IPS-NIHi7 (cell line): ENCODE measurements at regions not wholly inside any gene's neighbourhood (a gene's known extent, or its start where the extent isn't known, plus 50 kb on each side); places are given as distances from the start of the nearest gene placed in this dataset.
"Not testable (repeated sequence)": the region's sequence is repeated elsewhere in the genome, so short reads cannot be mapped to it uniquely, and the experiment has no call there.

Source experiments
- DNase-seq: peaks from one replicate; pipeline ENCODE4 v3.0.0; 2012; ENCODE audit warnings: mixed read lengths; ENCODE audit errors: extremely low spot score

- DNase-seq = no peak
Measured at GRCh38 chr12:60195483-60195882, 599.7 kb downstream of the SLC16A7 start.

GRCh38 chr12:60196366-60196765 is 600.5 kb downstream of the SLC16A7 start:
- no peak for DNase-seq

- no peak for DNase-seq
Measured at GRCh38 chr12:60197589-60197988, 601.8 kb downstream of the SLC16A7 start.

- no peak for DNase-seq
Measured at GRCh38 chr12:60201891-60202290, 606.1 kb downstream of the SLC16A7 start.

- DNase-seq = no peak
Measured at GRCh38 chr12:60205500-60205899, 609.7 kb downstream of the SLC16A7 start.

GRCh38 chr12:60209521-60209920 is 613.7 kb downstream of the SLC16A7 start:
- DNase-seq = no peak

GRCh38 chr12:60209933-60210332 is 614.1 kb downstream of the SLC16A7 start:
- no peak for DNase-seq

- DNase-seq = no peak
Measured at GRCh38 chr12:60210756-60211155, 614.9 kb downstream of the SLC16A7 start.

GRCh38 chr12:60211244-60211643 is 615.4 kb downstream of the SLC16A7 start:
- DNase-seq = no peak

GRCh38 chr12:60212159-60213000 is 616.6 kb downstream of the SLC16A7 start:
- no peak for DNase-seq

- not testable (repeated sequence) for DNase-seq
Measured at GRCh38 chr12:60213272-60213671, 617.4 kb downstream of the SLC16A7 start.

- DNase-seq = no peak
Measured at GRCh38 chr12:60216226-60216625, 620.4 kb downstream of the SLC16A7 start.

GRCh38 chr12:60223242-60223641 is 627.4 kb downstream of the SLC16A7 start:
- no peak for DNase-seq

- DNase-seq = no peak
Measured at GRCh38 chr12:60225216-60226000, 629.6 kb downstream of the SLC16A7 start.

- DNase-seq = no peak
Measured at GRCh38 chr12:60227916-60228315, 632.1 kb downstream of the SLC16A7 start.

- no peak for DNase-seq
Measured at GRCh38 chr12:60230056-60230455, 634.2 kb downstream of the SLC16A7 start.

GRCh38 chr12:60231303-60231702 is 635.5 kb downstream of the SLC16A7 start:
- peak; percentile 8 for DNase-seq

- DNase-seq = no peak
Measured at GRCh38 chr12:60231976-60232907, 636.4 kb downstream of the SLC16A7 start.

GRCh38 chr12:60234611-60235195 is 638.9 kb downstream of the SLC16A7 start:
- DNase-seq = not testable (repeated sequence)

- no peak for DNase-seq
Measured at GRCh38 chr12:60235261-60235660, 639.4 kb downstream of the SLC16A7 start.

GRCh38 chr12:60236416-60236815 is 640.6 kb downstream of the SLC16A7 start:
- DNase-seq = not testable (repeated sequence)
